PFSK-1 (cell line): ENCODE measurements at regions not wholly inside any gene's neighbourhood (a gene's known extent, or its start where the extent isn't known, plus 50 kb on each side); places are given as distances from the start of the nearest gene placed in this dataset.

ENCODE experiments used
- POLR2AphosphoS5 ChIP-seq: IDR thresholded peaks from 2 replicates; pipeline ENCODE4 v1.6.1; 2012; ENCODE audit warnings: low read depth, mild to moderate bottlenecking, control low read depth, low read length, moderate library complexity
- TF ChIP-seq, protein P1 (sequence below), 2 experiments: IDR thresholded peaks; 2 replicates each; pipeline versions ENCODE4 v1.6.1 to v1.8.0; 2011 to 2012; ENCODE audit warnings: low read depth in 2 of 2, low read length in 2 of 2, control low read depth in 1 of 2, inconsistent platforms in 1 of 2, mild to moderate bottlenecking in 1 of 2, moderate library complexity in 1 of 2; ENCODE audit not compliant: insufficient read depth in 1 of 2

DNA sequence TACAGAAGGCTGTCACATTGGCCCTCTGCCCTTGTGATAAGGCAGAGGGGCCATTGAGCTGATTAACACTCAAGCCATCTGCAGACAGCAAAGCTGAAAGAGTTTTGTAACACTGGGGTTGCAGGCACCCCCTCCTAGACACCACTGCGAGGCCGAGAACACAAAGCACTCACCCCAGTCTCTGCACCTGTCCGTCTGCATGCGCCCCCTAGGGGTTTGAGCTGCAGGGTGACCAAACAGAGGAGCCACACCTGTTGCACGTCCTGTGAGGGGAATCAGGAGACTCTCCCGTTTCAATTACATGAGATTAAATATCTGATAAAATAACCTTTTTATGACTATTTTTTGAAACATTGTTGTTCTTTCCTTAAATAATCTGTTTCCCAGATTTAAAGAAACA is 1180.4 kb downstream of the CDH9 start:
- no peak for TF ChIP-seq POLR2AphosphoS5
- TF ChIP-seq, protein P1, sequence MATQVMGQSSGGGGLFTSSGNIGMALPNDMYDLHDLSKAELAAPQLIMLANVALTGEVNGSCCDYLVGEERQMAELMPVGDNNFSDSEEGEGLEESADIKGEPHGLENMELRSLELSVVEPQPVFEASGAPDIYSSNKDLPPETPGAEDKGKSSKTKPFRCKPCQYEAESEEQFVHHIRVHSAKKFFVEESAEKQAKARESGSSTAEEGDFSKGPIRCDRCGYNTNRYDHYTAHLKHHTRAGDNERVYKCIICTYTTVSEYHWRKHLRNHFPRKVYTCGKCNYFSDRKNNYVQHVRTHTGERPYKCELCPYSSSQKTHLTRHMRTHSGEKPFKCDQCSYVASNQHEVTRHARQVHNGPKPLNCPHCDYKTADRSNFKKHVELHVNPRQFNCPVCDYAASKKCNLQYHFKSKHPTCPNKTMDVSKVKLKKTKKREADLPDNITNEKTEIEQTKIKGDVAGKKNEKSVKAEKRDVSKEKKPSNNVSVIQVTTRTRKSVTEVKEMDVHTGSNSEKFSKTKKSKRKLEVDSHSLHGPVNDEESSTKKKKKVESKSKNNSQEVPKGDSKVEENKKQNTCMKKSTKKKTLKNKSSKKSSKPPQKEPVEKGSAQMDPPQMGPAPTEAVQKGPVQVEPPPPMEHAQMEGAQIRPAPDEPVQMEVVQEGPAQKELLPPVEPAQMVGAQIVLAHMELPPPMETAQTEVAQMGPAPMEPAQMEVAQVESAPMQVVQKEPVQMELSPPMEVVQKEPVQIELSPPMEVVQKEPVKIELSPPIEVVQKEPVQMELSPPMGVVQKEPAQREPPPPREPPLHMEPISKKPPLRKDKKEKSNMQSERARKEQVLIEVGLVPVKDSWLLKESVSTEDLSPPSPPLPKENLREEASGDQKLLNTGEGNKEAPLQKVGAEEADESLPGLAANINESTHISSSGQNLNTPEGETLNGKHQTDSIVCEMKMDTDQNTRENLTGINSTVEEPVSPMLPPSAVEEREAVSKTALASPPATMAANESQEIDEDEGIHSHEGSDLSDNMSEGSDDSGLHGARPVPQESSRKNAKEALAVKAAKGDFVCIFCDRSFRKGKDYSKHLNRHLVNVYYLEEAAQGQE (IDR thresholded peaks at IDR 0.05; ENCODE audit: insufficient read depth in 1 of 2, low read depth in 2 of 2, low read length in 2 of 2) = no peak
